HG02884 (cell line): ENCODE measurements at regions not wholly inside any gene's neighbourhood (a gene's known extent, or its start where the extent isn't known, plus 50 kb on each side); places are given as distances from the start of the nearest gene placed in this dataset.
"Not testable (repeated sequence)": the region's sequence is repeated elsewhere in the genome, so short reads cannot be mapped to it uniquely, and the experiment has no call there.

Source experiments
- ATAC-seq: cut with Tn5 transposase; IDR thresholded peaks from one replicate; pipeline ENCODE4 v1.9.1; 2021; ENCODE audit warnings: mild to moderate bottlenecking, moderate library complexity; ENCODE audit not compliant: unreplicated experiment

GRCh38 chr4:130699004-130699403 is 1603.1 kb downstream of the C4orf33 start:
- ATAC-seq, result no peak

DNA sequence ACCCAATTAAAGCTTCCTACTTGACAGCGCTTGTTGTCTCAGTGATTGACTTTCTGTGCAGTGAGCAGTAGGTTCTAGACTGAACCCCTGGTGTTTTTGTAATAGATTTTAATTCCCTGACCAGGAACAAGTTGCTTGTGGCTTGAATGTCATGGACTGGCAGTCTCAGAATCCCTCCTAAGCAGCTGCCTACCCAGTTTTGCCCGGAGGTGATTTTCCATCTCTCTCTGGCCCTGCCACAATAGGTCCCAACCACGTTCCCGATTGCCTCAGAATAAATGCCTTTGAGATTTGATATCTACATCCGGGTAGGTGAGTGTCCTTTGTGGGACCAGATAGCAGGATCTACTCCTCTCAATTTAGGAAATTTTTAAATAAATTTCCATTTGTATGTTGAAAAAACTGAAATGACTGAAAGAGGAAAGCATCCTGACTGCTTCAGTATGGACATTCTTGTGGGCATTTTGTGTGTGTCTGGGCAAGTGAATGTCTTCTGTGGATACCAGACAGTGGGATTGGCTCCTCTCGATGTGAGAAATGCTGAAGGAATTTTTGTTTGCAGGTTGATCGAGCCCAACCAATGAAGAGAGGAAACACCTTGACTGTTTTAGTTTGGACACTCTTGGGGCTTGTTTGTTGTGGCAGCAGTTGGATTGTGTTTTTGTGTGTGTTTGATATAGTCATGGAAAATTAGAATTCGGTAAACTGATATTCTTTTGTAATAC is 1607.4 kb downstream of the C4orf33 start:
- ATAC-seq, result no peak

DNA sequence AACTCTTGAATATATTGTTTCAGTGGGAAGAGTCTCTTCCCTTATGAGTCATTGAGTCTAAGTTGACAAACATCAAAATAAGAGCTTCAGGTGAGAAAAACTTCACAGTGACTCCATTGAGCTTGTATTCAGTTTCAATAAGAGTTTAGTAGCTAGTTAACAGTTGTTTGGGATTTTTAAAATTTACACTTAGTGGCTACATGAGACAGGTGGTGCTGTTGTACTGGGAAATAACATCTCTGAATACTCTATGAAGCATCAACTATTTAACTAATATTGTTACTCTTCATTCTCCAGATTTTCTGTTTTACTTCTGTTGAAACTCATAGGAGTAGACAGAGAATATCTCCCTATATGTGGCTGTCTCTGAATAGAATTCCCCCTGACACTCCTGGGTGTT is 1609.1 kb downstream of the C4orf33 start:
- no peak for ATAC-seq

DNA sequence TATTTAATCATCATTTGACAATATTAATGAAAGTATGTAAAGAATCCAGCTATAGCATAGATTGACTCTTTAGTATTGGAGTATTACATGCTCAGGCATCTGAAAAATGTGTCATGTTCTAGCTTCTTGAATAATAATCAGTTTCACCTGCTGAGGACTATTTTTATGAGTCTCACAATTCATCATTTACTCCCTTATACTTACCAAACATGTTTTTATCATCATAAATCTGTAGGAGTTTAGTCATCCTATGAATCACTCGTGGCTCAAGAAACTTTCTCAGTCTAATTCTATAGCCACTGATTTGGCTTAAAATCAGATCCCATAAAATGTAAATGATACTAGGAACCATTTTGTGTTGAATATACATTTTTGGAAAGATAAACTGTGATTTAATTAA is 1616.1 kb downstream of the C4orf33 start:
- ATAC-seq, result no peak

GRCh38 chr4:130714006-130714405 is 1618.1 kb downstream of the C4orf33 start:
- no peak for ATAC-seq

DNA sequence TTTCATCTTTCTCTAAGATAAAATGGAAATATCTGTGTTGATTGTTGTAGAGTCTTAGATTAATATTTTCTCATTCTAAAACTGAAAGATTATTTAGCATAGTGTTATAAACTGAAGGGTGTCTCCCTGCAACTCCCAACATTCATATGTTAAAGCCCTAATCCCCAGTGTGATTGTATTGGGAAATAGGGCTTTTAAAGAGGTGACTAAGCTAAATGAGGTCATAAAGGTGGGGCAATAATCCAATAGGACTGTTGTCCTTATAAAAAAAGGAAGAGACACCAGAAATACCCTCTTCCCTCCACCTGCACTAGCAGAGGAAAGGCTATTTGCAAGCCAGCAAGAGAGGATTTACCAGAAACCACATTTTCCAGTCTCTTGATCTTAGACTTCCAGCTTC is 1626.4 kb downstream of the C4orf33 start:
- ATAC-seq, result no peak

GRCh38 chr4:130736436-130737185 is 1640.7 kb downstream of the C4orf33 start:
- ATAC-seq, result no peak

DNA sequence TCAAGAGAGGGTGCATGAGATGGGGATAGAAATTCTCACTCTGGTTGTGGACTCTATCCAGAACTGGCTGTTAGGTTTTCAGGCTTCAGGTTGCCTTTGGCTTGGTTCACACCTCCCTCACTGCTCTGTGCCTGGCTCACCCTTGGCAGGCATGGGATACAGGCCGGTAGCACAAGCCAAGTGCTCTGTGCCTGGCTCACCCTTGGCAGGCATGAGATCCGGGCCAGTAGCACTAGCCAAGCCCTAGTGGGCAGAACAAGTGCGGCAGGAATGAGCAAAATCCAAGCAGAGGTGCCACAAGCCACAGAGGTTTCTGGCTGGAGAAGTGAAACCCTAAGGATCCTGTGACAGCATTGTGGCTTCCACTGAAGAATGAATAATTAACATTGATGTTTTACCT is 1642.3 kb downstream of the C4orf33 start:
- ATAC-seq, result no peak

DNA sequence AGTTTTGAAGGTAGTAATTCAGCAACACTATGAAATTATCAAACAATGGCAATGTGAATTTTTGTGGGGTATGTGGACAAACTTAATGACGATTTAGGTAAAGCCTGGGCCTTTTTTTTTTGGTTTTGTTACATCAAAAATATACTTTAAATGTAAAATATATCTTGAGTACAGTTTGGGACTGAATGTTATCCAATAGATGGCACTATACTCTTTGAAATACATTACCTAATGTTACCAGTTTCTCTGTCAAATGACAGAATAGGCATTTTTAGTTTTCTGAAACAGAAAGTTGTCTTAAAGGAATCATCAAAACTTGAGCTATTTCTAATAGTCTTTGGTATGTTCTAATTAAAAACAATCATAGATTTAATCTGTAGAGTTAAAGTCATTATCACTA is 1651.9 kb downstream of the C4orf33 start:
- ATAC-seq, result no peak

GRCh38 chr4:130753926-130754325 is 1658.0 kb downstream of the C4orf33 start:
- no peak for ATAC-seq

DNA sequence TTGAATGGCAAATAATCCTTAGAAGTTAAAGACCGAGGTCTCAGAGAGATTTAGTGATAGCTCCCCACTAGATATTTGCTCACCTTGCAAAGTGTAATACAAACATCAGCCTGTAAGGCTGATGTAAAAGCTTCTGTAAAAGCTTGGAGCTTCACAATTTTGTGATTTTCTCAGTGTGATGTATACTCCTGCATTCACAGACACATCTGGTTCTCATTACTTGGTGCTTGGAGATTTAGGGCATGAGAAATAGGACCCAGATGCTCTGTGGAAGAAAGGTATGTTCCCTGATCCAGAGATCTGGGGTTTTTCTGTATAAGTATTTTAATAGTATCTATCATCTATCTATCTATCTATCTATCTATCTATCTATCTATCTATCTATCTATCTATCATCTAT is 1664.3 kb downstream of the C4orf33 start:
- ATAC-seq, result no peak

DNA sequence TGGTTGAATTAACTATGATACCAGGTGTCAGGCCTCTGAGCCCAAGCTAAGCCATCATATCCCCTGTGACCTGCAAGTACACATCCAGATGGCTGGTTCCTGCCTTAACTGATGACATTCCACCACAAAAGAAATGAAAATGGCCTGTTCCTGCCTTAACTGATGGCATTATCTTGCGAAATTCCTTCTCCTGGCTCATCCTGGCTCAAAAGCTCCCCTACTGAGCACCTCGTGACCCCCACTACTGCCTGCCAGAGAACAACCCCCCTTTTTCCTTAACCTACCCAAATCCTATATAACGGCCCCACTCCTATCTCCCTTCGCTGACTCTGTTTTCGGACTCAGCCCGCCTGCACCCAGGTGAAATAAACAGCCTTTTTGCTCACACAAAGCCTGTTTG is 1671.4 kb downstream of the C4orf33 start:
- ATAC-seq, result not testable (repeated sequence)

- not testable (repeated sequence) for ATAC-seq
Observed at GRCh38 chr4:130772966-130773365, 1677.0 kb downstream of the C4orf33 start.

DNA sequence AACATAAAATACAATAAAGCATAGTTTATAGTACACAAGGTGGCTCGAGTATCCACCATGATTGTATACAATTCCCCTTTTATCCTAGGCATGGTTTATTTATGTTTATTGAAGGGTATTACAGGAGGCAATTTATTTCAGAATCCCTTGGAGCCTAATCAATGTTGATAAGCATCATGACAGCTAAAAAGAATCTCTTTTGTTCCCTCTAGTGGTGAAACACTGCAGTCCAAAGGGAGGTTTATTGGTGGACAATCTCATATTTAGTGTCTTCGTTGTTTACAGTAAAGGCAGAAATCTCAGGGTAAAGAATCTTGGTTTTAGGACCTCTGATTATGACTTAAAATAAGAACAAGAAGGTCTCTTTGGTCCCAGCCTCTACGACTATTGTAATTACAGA is 1712.5 kb downstream of the C4orf33 start:
- no peak for ATAC-seq

GRCh38 chr4:130812117-130812765 is 1716.3 kb downstream of the C4orf33 start:
- ATAC-seq, result no peak

DNA sequence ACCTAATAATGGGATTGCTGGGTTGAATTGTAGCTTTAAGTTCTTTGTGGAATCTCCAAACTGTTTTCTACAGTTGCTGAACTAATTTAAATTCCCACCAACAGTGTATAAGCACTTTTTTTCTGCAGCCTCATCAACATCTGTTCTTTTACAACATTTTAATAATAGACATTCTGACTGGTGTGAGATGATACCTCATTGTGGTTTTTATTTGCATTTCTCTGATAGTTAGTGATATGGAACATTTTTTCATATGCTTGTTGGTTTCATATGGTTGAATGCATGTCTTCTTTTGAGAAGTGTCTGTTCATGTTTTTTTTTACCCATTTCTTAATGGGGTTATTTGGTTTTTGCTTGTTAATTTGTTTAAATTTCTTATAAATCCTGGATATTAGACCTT is 1718.9 kb downstream of the C4orf33 start:
- ATAC-seq, result no peak

DNA sequence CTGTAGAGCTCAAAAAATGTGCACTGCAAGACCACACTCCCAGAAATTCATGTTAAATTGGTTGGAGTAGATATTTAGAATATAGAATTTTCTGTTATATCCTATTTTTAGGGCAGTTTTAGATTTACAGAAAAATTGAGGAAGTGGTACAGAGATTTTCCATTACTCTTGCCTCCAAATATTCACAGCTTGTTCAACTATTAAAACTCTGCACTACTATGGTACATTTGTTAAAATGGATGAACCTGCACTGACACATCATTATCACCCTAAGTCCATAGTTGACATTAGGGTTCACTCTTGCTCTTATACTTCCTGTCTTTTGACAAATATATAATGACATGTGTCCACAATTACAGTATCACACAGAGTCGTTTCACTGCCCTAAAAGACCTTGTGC is 1724.5 kb downstream of the C4orf33 start:
- ATAC-seq, result no peak

GRCh38 chr4:130825284-130825683 is 1729.3 kb downstream of the C4orf33 start:
- ATAC-seq, result no peak

- ATAC-seq, result no peak
Observed at GRCh38 chr4:130850019-130850524, 1754.1 kb downstream of the C4orf33 start.

DNA sequence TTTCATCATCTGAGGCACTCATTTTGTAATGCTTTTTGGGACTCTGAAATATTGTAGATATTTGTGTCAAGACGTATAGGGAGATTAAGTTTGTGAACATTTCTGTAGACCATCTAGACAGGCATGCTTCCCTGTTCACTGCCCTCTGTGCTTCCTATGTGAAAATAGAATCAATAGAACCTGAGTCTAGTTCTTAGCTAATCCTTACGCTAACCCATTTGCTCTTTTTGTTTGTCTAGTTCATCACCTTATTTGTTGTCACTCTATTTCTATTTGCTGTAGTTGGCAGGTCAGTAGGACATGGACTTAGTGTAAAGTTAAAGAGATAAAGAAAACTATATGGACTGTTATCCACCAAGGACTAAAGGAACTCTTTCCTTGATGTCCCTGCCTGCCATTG is 1755.2 kb downstream of the C4orf33 start:
- ATAC-seq, result no peak

- no peak for ATAC-seq
Observed at GRCh38 chr4:130851932-130852331, 1756.0 kb downstream of the C4orf33 start.

DNA sequence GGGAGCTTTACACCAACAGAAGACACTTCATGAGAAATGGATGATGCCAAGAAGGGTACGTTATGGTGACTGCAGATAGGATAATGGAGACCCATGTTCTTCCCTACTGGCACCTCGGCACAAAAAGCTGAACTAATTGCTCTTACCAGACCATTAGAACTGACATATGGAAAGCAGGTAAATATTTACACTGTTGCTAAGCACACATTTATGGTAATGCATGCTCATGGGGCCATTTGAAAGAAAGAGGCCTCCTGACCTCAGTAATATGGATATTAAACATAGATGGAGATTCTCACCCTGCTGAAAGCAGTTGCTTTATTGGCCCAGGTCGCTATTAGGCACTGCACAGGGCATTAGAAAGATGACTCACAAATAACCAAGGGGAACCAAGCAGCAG is 1759.6 kb downstream of the C4orf33 start:
- no peak for ATAC-seq
